Motor neuron (in vitro differentiated cells): ENCODE measurements at regions not wholly inside any gene's neighbourhood (a gene's known extent, or its start where the extent isn't known, plus 50 kb on each side); places are given as distances from the start of the nearest gene placed in this dataset.

Experiments
- ATAC-seq, 8 experiments: fragments of 200-7000 bp; cut with Tn5 transposase; replicated peaks in 6 of 8; 2 replicates each; pipeline ENCODE4 v1.8.0; 2021; ENCODE audit warnings: mild to moderate bottlenecking in 8 of 8, moderate library complexity in 8 of 8
- H3K27ac ChIP-seq, 2 donors: fragments of 250-450 bp; sonication (Bioruptor Pico); 2 replicates each; pipeline ENCODE4 v1.9.0; 2021; ENCODE audit warnings: antibody characterized with exemption in 2 of 2, mild to moderate bottlenecking in 2 of 2, moderate library complexity in 1 of 2
- H3K4me1 ChIP-seq, 2 donors: fragments of 250-450 bp; sonication (Bioruptor Pico); replicated peaks in 1 of 2; 2 replicates each; pipeline ENCODE4 v1.6.1; 2021; ENCODE audit warnings: antibody characterized with exemption in 2 of 2, mild to moderate bottlenecking in 2 of 2, moderate library complexity in 1 of 2
- H3K4me3 ChIP-seq, 5 donors: fragments of 250-450 bp; sonication (Bioruptor Pico); 2 replicates each; pipeline ENCODE4 v1.9.0; 2021; ENCODE audit warnings: antibody characterized with exemption in 5 of 5, mild to moderate bottlenecking in 5 of 5, moderate library complexity in 4 of 5
- WGBS, 10 experiments: fragments of 450-650 bp; shearing (Covaris generic); methylation state at CpG; one replicate each; pipeline ENCODE4 v1.0.0; 2022; 5-methylcytosine and 5-hydroxymethylcytosine counted together
- in situ Hi-C, 9 experiments: fragments of 400-800 bp; cut with MboI; loops; one replicate each; pipeline ENCODE4 v1.15.0; 2021; ENCODE audit warnings: low sequenced_read_pairs in 9 of 9, low pct_unique_long_range_greater_than_20kb in 2 of 9; ENCODE audit not compliant: unreplicated experiment in 9 of 9

DNA sequence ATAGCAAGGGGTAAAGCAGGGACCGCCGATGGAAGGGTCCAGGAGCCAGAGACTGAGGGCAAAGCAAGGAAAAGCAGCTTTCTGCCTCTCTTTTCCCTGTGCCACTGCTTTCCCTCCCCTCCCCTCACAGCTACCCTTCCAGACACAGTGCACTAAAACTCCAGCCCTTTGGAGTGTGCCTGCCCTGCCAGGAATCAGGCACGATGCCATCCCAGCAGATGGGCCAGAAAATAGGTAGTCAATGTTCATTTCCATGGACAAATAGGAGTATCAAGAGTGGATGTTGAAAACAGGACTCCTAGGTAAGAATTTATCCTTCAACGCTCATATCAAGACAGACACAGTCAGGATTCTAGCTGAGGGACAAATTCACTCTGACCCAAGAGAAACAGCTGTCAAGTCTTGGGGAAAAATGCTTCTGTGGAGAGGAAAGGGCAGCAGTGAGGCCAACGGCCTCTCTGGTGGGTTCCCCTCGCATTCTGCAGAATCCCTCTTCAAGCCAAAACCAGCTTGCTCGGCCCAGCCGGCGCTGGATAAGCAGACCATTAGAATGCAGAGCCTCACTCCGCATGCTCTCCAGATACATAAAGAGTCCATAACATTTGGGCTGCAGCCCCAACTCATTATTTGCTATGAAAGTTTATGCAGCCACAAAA is 138.0 kb downstream of the CAAP1 start:
- H3K27ac ChIP-seq = peak overlapping the region; percentile 22 to 27
- ATAC-seq = peak in 6 of 8 experiments; percentile 61 to 79 (median 68)
- 50 to 100% (median 82%) methylated on average over 2 to 9 of the region's 10 CpGs; no CpG with 5 or more reads in 3 of the 10 experiments for WGBS, 10 experiments
- H3K4me3 ChIP-seq = no peak overlapping the region
- H3K4me1 ChIP-seq = peaks cover 18 to 23% of the 10 kb centered on the region in 2 donors
- in situ Hi-C loops = loop anchor here in 1 of 9 experiments (10.0 kb wide), 1 partner anchor 100 kb away; no protein-coding TSS in a partner anchor

GRCh38 chr9:26753971-26754370 is 138.6 kb downstream of the CAAP1 start:
- Histone ChIP-seq H3K4me1 (peaks cover 18 to 19% of the 10 kb centered on the region in 2 donors), H3K4me3 (no peak overlapping the region), H3K27ac (no peak overlapping the region)
- in situ Hi-C loops = loop anchor here in 1 of 9 experiments (10.0 kb wide), 1 partner anchor 101 kb away; no protein-coding TSS in a partner anchor
- WGBS, 10 experiments = 20 to 100% (median 85%) methylated on average over 1 of the region's 1 CpG; no CpG with 5 or more reads in 6 of the 10 experiments
- peak in 2 of 8 experiments; percentile 8 to 32 for ATAC-seq

GRCh38 chr9:26750162-26750561 is 142.4 kb downstream of the CAAP1 start:
- ATAC-seq = peak in 4 of 8 experiments; percentile 17 to 74 (median 51)
- WGBS, 10 experiments = 41 to 100% (median 78%) methylated on average over 2 to 4 of the region's 4 CpGs
- no peak overlapping the region for H3K27ac ChIP-seq
- in situ Hi-C loops = loop anchor here in 1 of 9 experiments (10.0 kb wide), 1 partner anchor 105 kb away; no protein-coding TSS in a partner anchor
- H3K4me3 ChIP-seq = no peak overlapping the region
- H3K4me1 ChIP-seq = peaks cover 15 to 17% of the 10 kb centered on the region in 2 donors

GRCh38 chr9:26748449-26749058 is 144.0 kb downstream of the CAAP1 start:
- in situ Hi-C loops = loop anchor here in 1 of 9 experiments (25.0 kb wide), 1 partner anchor 114 kb away; no protein-coding TSS in a partner anchor
- no peak overlapping the region for H3K4me3 ChIP-seq
- 65 to 96% (median 79%) methylated on average over 1 to 4 of the region's 4 CpGs; no CpG with 5 or more reads in 2 of the 10 experiments for WGBS, 10 experiments
- H3K27ac ChIP-seq = no peak overlapping the region
- no peak for ATAC-seq
- H3K4me1 ChIP-seq = peaks cover 0 to 2% of the 10 kb centered on the region in 2 donors

DNA sequence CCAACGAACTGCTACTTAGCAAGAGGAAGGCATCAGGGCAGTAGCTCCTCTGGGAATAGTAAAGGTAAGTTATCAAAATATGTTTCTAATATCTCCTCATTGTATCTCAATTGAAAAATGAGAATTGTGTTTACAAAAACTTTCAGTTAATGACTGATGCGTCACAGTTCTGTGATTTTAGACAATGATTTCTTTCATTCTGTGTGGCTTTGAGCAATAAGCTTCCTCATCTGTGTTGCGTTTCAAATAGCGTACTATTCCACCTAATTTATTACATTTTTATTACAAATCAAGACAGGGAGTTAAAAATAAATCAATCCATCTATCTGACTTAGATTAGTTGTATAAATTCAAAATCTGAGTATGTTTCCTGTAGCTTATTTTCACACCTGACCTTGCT is 145.0 kb downstream of the CAAP1 start:
- H3K27ac ChIP-seq = no peak overlapping the region
- 73 to 100% (median 90%) methylated on average over 2 to 4 of the region's 4 CpGs for WGBS, 10 experiments

GRCh38 chr9:26746357-26747072 is 146.1 kb downstream of the CAAP1 start:
- Histone ChIP-seq H3K4me3 (no peak overlapping the region), H3K4me1 (peaks cover 9 to 13% of the 10 kb centered on the region in 2 donors), H3K27ac (no peak overlapping the region)
- ATAC-seq = peak in 4 of 8 experiments; percentile 9 to 48 (median 20)
- in situ Hi-C loops = loop anchor here in 1 of 9 experiments (25.0 kb wide), 1 partner anchor 116 kb away; no protein-coding TSS in a partner anchor
- WGBS, 10 experiments = 59 to 100% (median 85%) methylated on average over 1 to 4 of the region's 4 CpGs

More for the DNA sequence above, 145.0 kb downstream of the CAAP1 start:
- ATAC-seq = no peak
- H3K4me3 ChIP-seq = no peak overlapping the region
- H3K4me1 ChIP-seq = peaks cover 8 to 10% of the 10 kb centered on the region in 2 donors
- in situ Hi-C loops = loop anchor here in 1 of 9 experiments (25.0 kb wide), 1 partner anchor 115 kb away; no protein-coding TSS in a partner anchor

GRCh38 chr9:26745111-26745510 is 147.5 kb downstream of the CAAP1 start:
- in situ Hi-C loops = loop anchor here in 1 of 9 experiments (25.0 kb wide), 1 partner anchor 117 kb away; no protein-coding TSS in a partner anchor

GRCh38 chr9:26744191-26744965 is 148.2 kb downstream of the CAAP1 start:
- no peak overlapping the region for H3K4me3 ChIP-seq
- in situ Hi-C loops = loop anchor here in 1 of 9 experiments (25.0 kb wide), 1 partner anchor 118 kb away; no protein-coding TSS in a partner anchor
- peak in 2 of 8 experiments; percentile 39 to 67 for ATAC-seq
- 6 to 75% (median 58%) methylated on average over 1 to 2 of the region's 2 CpGs; no CpG with 5 or more reads in 1 of the 10 experiments for WGBS, 10 experiments
- H3K27ac ChIP-seq = no peak overlapping the region
- H3K4me1 ChIP-seq = peaks cover 9 to 13% of the 10 kb centered on the region in 2 donors

More at GRCh38 chr9:26745111-26745510, 147.5 kb downstream of the CAAP1 start:
- 69 to 100% (median 96%) methylated on average over 2 to 4 of the region's 4 CpGs; no CpG with 5 or more reads in 1 of the 10 experiments for WGBS, 10 experiments
- H3K27ac ChIP-seq = no peak overlapping the region
- peaks cover 9 to 13% of the 10 kb centered on the region in 2 donors for H3K4me1 ChIP-seq
- no peak for ATAC-seq
- no peak overlapping the region for H3K4me3 ChIP-seq

DNA sequence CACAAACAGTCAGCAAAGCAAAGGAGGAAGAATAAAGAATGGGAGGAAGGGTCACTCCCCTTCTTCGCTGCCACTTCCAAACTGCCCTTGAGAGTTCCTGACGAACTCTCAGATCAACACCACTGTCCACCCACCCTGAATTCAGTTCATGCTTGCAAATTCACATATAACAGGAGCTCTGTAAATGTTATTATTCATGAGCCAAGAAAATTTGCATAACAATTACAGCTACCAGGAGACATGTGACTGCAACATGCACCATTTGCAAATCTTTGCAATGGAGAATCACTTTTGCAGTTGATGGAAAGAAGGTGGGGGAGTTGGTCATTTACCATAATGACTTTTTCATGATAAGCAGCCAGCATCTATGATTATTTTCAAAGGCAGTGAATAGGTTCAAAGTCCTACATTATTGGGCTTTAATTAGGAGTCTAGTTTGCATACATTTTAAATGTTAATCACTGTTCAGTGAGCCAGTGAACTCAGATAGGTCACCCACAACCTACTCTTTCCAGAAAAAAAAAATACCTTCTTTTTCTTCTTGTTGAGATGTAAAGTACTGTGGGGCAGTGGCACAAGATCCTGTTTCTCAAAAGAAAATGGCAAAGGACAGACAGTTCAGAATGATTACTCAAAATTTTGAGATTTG is 149.7 kb downstream of the CAAP1 start:
- in situ Hi-C loops = loop anchor here in 1 of 9 experiments (25.0 kb wide), 1 partner anchor 119 kb away; no protein-coding TSS in a partner anchor
- 0 to 50% (median 14%) methylated on average over 1 to 2 of the region's 2 CpGs; no CpG with 5 or more reads in 4 of the 10 experiments for WGBS, 10 experiments
- H3K27ac ChIP-seq = no peak overlapping the region
- ATAC-seq = peak; percentile 31 to 95 (median 92)
- peaks cover 9 to 13% of the 10 kb centered on the region in 2 donors for H3K4me1 ChIP-seq
- no peak overlapping the region for H3K4me3 ChIP-seq

- Histone ChIP-seq H3K27ac (no peak overlapping the region), H3K4me3 (no peak overlapping the region), H3K4me1 (no peaks in the 10 kb centered on the region)
- ATAC-seq = no peak
- in situ Hi-C loops = loop anchor here in 1 of 9 experiments (25.0 kb wide), 1 partner anchor 127 kb away; no protein-coding TSS in a partner anchor
- 73 to 87% (median 82%) methylated on average over 2 to 3 of the region's 4 CpGs; no CpG with 5 or more reads in 7 of the 10 experiments for WGBS, 10 experiments
Measured at GRCh38 chr9:26735160-26735559, 157.4 kb downstream of the CAAP1 start.

DNA sequence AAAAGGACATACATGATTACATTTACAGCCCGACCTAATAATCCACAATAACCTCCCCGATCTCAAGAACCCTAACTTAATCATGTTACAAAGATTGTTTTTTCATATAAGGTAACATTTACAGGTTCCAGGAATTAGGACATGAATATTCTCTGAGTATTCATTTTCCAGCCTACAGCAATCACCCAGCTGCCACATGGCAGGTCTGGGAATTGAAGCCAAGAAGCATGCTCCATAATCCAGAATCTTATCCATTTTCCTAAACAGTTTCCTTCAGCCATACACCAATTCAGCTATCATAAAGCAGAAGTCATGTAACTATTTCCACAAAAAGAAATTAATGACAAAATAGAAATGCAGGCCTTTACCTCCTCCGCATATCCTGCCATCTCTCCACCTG is 163.4 kb downstream of the CAAP1 start:
- Histone ChIP-seq H3K27ac (no peak overlapping the region), H3K4me1 (no peaks in the 10 kb centered on the region), H3K4me3 (no peak overlapping the region)
- in situ Hi-C loops = loop anchor here in 1 of 9 experiments (25.0 kb wide), 1 partner anchor 133 kb away; no protein-coding TSS in a partner anchor
- peak in 2 of 8 experiments; percentile 26 to 72 for ATAC-seq
- WGBS, 10 experiments = 52 to 100% (median 84%) methylated on average over 1 to 3 of the region's 3 CpGs; no CpG with 5 or more reads in 4 of the 10 experiments
